Activated naive CD4-positive, alpha-beta T cell treated with anti-CD3 and anti-CD28 coated beads, Interleukin-2, amount 10 ng/mL, durations not matched to agents 7 days and 5 days (primary cell): ENCODE measurements at regions not wholly inside any gene's neighbourhood (a gene's known extent, or its start where the extent isn't known, plus 50 kb on each side); places are given as distances from the start of the nearest gene placed in this dataset.

ENCODE experiments used
- CTCF ChIA-PET: fragments of 350-600 bp; sonication (Branson Sonifier 250); formaldehyde crosslinking; loops from one replicate; lab custom pipeline; 2021; ENCODE audit warnings: antibody characterized with exemption; lab: Charles Lee
- DNase-seq: peaks from one replicate; pipeline ENCODE4 v3.0.0-alpha.2; 2020
- H3K27ac Mint-ChIP-seq: one replicate; pipeline ENCODE4 v1.8.0; 2021; ENCODE audit warnings: mild to moderate bottlenecking, moderate library complexity, mixed read lengths
- H3K27me3 Mint-ChIP-seq: one replicate; pipeline ENCODE4 v1.8.0; 2021; ENCODE audit warnings: mild to moderate bottlenecking, mixed read lengths
- H3K36me3 Mint-ChIP-seq: one replicate; pipeline ENCODE4 v1.8.0; 2021; ENCODE audit warnings: mixed read lengths
- H3K4me1 Mint-ChIP-seq: one replicate; pipeline ENCODE4 v1.8.0; 2021; ENCODE audit warnings: mixed read lengths
- H3K4me3 Mint-ChIP-seq: one replicate; pipeline ENCODE4 v1.8.0; 2021; ENCODE audit warnings: mild to moderate bottlenecking, moderate library complexity, mixed read lengths
- H3K9me3 Mint-ChIP-seq: one replicate; pipeline ENCODE4 v1.8.0; 2021; ENCODE audit warnings: mixed read lengths

DNA sequence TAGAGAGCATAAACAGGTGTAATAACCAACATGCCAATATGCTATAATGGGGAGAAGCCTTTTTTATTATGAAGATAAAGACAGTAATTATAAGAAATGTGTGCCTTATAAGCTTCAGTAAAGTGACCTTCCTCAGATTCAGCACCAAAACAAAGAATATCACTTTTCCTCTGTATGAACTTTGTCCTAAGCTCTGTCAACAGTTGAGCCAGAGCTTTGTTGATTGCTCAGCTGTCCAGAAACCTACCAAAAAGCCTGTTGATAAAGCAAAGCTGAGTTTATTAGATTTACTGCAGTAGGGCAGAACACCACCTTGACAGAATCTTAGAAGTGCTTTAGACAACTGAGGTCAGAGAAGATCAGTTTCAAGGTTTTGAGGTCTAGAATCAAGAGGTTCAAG is 635.3 kb downstream of the EDEM1 start:
- Mint-ChIP-seq H3K9me3 (peaks cover 2% of the 10 kb centered on the region), H3K4me3 (no peak overlapping the region), H3K4me1 (no peaks in the 10 kb centered on the region), H3K27ac (no peak overlapping the region), H3K27me3 (no peaks in the 10 kb centered on the region), H3K36me3 (no peaks in the 10 kb centered on the region)
- CTCF ChIA-PET, result no interaction called here
- no peak for DNase-seq

DNA sequence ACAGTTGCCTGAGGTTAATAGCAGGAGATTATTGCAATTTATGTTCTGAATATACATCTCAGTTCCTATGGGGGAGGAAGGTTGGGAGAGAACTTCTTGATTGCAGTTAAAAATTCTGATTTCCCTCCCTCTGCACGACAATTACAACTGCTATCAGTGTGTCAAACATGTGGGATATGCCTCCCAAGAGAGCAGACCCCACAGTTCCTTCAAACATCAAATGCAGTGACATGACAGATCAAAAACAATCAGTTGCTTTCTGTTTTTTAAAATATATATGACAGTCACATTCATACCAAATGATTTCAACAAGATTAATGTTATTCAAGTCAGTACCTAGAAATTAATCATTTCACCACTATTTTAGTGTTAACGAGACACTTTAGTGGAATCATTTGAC is 639.0 kb downstream of the EDEM1 start:
- CTCF ChIA-PET, result no interaction called here
- Mint-ChIP-seq H3K36me3 (no peaks in the 10 kb centered on the region), H3K27ac (no peak overlapping the region), H3K9me3 (no peaks in the 10 kb centered on the region), H3K4me1 (no peaks in the 10 kb centered on the region), H3K27me3 (no peaks in the 10 kb centered on the region), H3K4me3 (no peak overlapping the region)
- DNase-seq, result no peak

DNA sequence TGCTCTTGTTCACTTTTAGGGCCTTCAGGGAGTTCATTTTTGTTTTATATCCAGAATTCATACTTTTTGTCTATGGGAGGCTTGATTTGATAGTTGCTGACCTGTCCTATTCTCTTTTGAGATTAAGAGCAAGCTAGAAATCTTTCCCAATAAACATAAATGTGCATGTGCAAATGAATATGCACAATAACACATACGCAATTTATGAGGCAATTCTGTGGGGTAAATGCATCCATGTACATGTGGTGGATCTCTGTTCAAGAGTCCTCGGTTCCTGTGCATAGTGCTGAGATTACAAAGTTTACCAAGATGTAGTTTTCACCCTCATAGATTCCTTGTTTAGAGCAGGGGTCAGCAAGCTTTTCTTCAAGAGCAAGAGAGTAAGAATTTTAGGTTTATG is 640.7 kb downstream of the EDEM1 start:
- no peak for DNase-seq
- Mint-ChIP-seq H3K36me3 (no peaks in the 10 kb centered on the region), H3K4me1 (no peaks in the 10 kb centered on the region), H3K27me3 (no peaks in the 10 kb centered on the region), H3K4me3 (no peak overlapping the region), H3K27ac (no peak overlapping the region), H3K9me3 (no peaks in the 10 kb centered on the region)
- CTCF ChIA-PET, result no interaction called here

DNA sequence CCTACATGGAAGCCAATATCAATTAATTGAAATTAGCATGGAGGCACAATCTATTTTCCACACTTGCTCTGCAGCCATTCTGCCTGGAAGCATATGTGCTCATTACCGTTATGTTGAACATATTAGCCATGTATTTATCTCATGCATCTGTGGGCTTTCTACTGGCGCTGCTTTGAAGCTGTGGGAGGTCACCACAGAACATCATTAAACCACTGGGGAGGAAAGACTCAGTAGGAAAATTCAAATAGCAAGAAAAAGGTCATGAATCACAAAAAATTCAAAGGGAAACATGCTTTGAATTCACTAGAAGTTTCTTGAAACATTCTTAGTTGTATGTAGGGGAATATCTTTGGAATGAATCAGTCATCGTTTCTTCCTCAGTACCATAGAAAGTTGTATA is 652.5 kb downstream of the EDEM1 start:
- CTCF ChIA-PET, result no interaction called here
- Mint-ChIP-seq H3K27me3 (no peaks in the 10 kb centered on the region), H3K4me3 (no peak overlapping the region), H3K9me3 (no peaks in the 10 kb centered on the region), H3K36me3 (no peaks in the 10 kb centered on the region), H3K27ac (no peak overlapping the region), H3K4me1 (no peaks in the 10 kb centered on the region)
- no peak for DNase-seq

GRCh38 chr3:5841599-5841998 is 654.1 kb downstream of the EDEM1 start:
- Mint-ChIP-seq H3K27ac (no peak overlapping the region), H3K4me1 (no peaks in the 10 kb centered on the region), H3K36me3 (no peaks in the 10 kb centered on the region), H3K4me3 (no peak overlapping the region), H3K9me3 (no peaks in the 10 kb centered on the region), H3K27me3 (no peaks in the 10 kb centered on the region)
- DNase-seq, result no peak
- CTCF ChIA-PET, result no interaction called here

DNA sequence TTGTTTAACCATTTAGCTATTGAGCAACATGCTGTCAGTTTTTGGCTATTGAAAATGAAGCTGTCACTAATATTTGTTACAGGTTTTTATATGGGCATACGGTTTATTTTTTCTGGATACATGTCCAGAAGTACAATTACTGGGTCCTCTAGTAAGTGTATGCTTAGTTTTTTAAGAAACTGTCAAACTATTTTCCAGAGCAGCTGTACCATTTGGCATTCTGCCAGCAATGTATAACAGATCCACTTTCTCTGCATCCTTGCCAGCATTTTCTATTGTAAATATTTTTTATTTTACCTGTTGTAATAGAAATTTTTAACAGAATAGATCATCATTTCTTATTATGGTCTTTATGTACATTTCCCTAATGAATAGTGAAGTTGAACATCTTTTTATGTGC is 658.8 kb downstream of the EDEM1 start:
- Mint-ChIP-seq H3K27me3 (no peaks in the 10 kb centered on the region), H3K4me1 (no peaks in the 10 kb centered on the region), H3K27ac (no peak overlapping the region), H3K9me3 (peaks cover 7% of the 10 kb centered on the region), H3K36me3 (no peaks in the 10 kb centered on the region), H3K4me3 (no peak overlapping the region)
- CTCF ChIA-PET, result no interaction called here
- DNase-seq, result no peak

DNA sequence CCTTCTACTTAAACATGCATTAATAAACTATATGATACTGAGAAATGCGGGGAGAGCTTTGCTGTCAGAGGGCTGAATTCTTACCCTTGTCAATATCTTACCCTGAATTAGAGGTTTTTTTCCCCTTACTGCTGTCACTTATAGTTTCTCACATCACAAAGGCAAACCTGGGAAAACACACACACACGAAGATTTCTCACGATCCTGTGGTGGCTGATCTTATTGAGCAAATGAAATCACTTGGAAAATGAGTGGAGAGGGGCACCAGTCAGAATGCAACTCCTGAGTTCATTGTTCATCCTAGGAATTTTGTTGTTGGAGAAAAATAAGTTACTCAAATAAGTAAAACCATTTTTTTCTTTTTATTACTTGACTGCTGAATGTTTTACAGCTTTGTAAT is 673.6 kb downstream of the EDEM1 start:
- no peak for DNase-seq
- Mint-ChIP-seq H3K4me3 (no peak overlapping the region), H3K36me3 (no peaks in the 10 kb centered on the region), H3K4me1 (no peaks in the 10 kb centered on the region), H3K27me3 (no peaks in the 10 kb centered on the region), H3K27ac (no peak overlapping the region), H3K9me3 (peaks cover 2% of the 10 kb centered on the region)
- CTCF ChIA-PET, result no interaction called here

- H3K36me3 Mint-ChIP-seq, result no peaks in the 10 kb centered on the region
- H3K9me3 Mint-ChIP-seq, result peaks cover 10% of the 10 kb centered on the region
- H3K4me3 Mint-ChIP-seq, result no peak overlapping the region
- H3K4me1 Mint-ChIP-seq, result no peaks in the 10 kb centered on the region
- H3K27me3 Mint-ChIP-seq, result no peaks in the 10 kb centered on the region
- no peak for DNase-seq
- no peak overlapping the region for H3K27ac Mint-ChIP-seq
- CTCF ChIA-PET, result no interaction called here
Observed at GRCh38 chr3:5874931-5875341, 687.4 kb downstream of the EDEM1 start.

DNA sequence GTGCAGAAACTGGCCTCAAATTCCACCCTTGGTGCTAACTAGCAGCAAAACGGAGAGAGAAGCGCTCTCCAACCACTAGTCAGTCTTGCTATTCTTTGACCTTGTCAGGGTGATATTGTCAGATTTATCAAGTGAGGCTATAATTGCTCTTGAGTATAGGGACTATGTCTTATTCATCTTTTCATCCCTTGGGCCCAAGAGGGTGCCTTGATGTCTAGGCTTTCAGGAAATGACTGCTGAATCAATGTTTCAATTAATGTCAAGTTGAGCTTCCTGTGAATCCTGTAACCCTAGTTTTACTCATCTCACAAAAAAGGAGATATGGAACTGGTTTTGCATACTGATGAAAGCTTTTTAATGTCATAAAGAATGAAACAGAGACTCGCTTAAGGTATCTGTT is 701.3 kb downstream of the EDEM1 start:
- CTCF ChIA-PET, result no interaction called here
- Mint-ChIP-seq H3K4me1 (no peaks in the 10 kb centered on the region), H3K27ac (no peak overlapping the region), H3K9me3 (peaks cover 5% of the 10 kb centered on the region), H3K36me3 (no peaks in the 10 kb centered on the region), H3K4me3 (no peak overlapping the region), H3K27me3 (no peaks in the 10 kb centered on the region)
- no peak for DNase-seq

DNA sequence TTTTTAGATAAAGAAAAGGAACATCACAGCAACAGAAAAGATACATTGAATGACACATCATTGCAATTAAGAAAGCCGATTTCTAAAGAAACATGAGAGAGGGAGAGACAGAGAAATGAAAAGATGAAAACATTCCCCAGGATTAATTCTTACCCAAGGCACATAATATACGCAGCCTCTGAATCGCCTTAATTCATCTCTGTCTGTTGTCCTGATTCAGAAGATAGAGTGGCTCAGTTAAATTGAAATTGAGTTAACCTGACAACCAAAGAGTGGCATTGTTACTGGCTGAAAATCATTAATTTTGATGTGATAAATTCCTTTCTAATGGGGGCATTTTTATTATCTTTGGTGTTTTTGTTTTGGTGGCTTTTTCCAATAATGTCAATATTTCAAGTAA is 701.9 kb downstream of the EDEM1 start:
- peaks cover 5% of the 10 kb centered on the region for H3K9me3 Mint-ChIP-seq
- H3K27me3 Mint-ChIP-seq, result no peaks in the 10 kb centered on the region
- H3K4me3 Mint-ChIP-seq, result no peak overlapping the region

DNA sequence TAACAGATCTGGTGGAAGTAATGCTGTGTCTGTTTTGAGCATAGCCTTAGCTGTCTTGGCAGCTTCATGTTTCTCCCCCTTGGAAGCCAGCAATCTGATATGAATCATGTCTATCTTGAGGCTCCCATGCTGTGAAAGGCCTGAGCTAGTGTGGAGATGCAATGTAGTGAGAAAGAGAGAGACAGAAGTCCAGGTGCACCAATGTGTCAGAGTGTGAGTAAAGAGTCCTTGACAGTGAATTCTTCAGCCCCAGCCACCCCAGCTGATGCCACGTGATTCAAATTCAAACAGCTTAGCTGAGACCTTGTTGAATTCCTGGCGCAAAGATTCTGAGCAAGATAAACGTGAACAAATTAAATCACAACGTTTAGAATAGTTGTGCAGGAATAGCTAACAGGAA is 704.2 kb downstream of the EDEM1 start:
- CTCF ChIA-PET, result no interaction called here
- Mint-ChIP-seq H3K36me3 (no peaks in the 10 kb centered on the region), H3K4me1 (no peaks in the 10 kb centered on the region), H3K4me3 (no peak overlapping the region), H3K27ac (no peak overlapping the region), H3K9me3 (peaks cover 5% of the 10 kb centered on the region), H3K27me3 (no peaks in the 10 kb centered on the region)
- no peak for DNase-seq

More for the DNA sequence above, 701.9 kb downstream of the EDEM1 start:
- no peak for DNase-seq
- Mint-ChIP-seq H3K4me1 (no peaks in the 10 kb centered on the region), H3K27ac (no peak overlapping the region), H3K36me3 (no peaks in the 10 kb centered on the region)
- CTCF ChIA-PET, result no interaction called here

DNA sequence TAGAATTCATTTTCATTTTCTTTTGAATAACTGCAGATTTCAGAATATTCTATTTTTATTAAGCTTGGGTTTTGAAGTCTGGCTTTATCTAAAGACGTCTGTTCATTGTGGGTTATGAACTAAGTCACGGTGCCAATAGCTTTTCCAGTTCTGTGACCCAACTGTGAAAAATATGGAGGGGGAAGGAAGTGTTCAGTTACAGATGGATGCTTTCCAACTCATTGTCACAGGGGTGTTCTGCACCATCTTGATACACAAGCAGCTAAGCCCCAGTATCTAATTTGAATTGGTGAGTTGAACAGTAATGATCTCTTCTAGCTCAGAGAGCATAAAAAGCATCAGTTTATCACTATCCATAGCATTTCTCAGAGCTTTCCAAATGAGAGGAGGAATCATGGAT is 710.6 kb downstream of the EDEM1 start:
- Mint-ChIP-seq H3K4me3 (no peak overlapping the region), H3K27ac (no peak overlapping the region), H3K9me3 (peaks cover 5% of the 10 kb centered on the region), H3K36me3 (no peaks in the 10 kb centered on the region), H3K4me1 (no peaks in the 10 kb centered on the region), H3K27me3 (no peaks in the 10 kb centered on the region)
- DNase-seq, result no peak
- CTCF ChIA-PET, result no interaction called here

DNA sequence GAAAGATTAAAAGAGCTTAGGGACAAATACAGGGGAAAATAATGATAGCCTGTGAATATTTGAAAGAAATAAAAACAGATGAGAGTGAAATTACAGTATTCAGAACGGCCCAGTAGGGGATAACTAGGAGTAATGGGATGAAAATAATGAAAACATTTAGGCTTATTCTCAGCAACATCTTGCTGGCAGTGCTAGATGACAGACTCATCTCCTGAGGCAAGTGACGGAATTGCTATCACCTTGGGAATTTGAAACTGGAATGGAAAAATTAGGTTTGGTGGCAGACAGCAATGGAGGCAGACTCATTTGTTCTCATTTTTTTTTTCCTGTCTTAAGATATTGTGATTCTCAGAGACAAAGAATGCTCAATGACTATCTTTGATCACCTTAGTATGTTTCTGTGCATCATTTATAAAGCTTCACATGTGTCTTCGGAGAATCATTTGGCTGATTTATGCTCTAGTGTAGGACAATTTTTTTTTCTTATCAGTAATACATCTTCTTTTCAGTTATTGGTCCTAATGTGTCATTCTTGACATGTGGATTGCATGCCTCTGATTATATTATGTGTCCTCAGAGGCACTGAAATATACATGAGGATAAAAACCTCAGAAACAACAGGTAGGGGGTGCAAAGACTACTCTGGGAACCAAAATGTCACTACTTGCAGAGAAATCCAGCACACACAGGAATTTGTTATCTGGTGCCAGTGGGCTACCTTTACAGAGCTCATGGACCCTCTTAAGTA is 711.7 kb downstream of the EDEM1 start:
- DNase-seq, result no peak
- CTCF ChIA-PET, result no interaction called here
- no peak overlapping the region for H3K27ac Mint-ChIP-seq
- H3K9me3 Mint-ChIP-seq, result peaks cover 5% of the 10 kb centered on the region
- no peaks in the 10 kb centered on the region for H3K27me3 Mint-ChIP-seq
- no peaks in the 10 kb centered on the region for H3K4me1 Mint-ChIP-seq
- H3K36me3 Mint-ChIP-seq, result no peaks in the 10 kb centered on the region
- no peak overlapping the region for H3K4me3 Mint-ChIP-seq

DNA sequence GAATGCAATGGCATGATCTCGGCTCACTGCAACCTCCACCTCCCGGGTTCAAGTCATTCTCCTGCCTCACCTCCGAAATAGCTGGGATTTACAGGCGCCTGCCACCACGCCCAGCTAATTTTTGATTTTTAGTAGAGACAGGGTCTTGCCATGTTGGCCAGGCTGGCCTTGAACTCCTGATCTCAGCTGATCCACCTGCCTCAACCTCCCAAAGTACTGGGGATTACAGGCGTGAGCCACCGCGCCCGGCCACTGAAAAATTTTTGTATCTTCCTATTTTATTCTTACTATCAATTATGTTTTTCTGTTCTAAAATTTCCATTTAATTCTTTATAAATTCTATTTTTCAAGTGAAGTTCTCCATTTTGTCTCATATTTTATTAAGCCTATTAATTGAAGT is 730.4 kb downstream of the EDEM1 start:
- H3K9me3 Mint-ChIP-seq, result peaks cover 11% of the 10 kb centered on the region
- H3K4me3 Mint-ChIP-seq, result no peak overlapping the region
- no peak overlapping the region for H3K27ac Mint-ChIP-seq
- CTCF ChIA-PET, result no interaction called here
- H3K4me1 Mint-ChIP-seq, result no peaks in the 10 kb centered on the region
- no peaks in the 10 kb centered on the region for H3K27me3 Mint-ChIP-seq
- H3K36me3 Mint-ChIP-seq, result no peaks in the 10 kb centered on the region
- DNase-seq, result no peak

- CTCF ChIA-PET, result no interaction called here
- Mint-ChIP-seq H3K4me3 (no peak overlapping the region), H3K9me3 (peaks cover 11% of the 10 kb centered on the region), H3K27me3 (no peaks in the 10 kb centered on the region), H3K36me3 (no peaks in the 10 kb centered on the region), H3K4me1 (no peaks in the 10 kb centered on the region), H3K27ac (no peak overlapping the region)
- DNase-seq, result no peak
Observed at GRCh38 chr3:5918626-5919025, 731.1 kb downstream of the EDEM1 start.

GRCh38 chr3:5929027-5929426 is 741.5 kb downstream of the EDEM1 start:
- no peaks in the 10 kb centered on the region for H3K36me3 Mint-ChIP-seq
- H3K4me1 Mint-ChIP-seq, result no peaks in the 10 kb centered on the region
- no peaks in the 10 kb centered on the region for H3K27me3 Mint-ChIP-seq
- no peak overlapping the region for H3K4me3 Mint-ChIP-seq
- H3K27ac Mint-ChIP-seq, result no peak overlapping the region
- DNase-seq, result no peak
- H3K9me3 Mint-ChIP-seq, result peaks cover 2% of the 10 kb centered on the region
- CTCF ChIA-PET, result no interaction called here
